IMR-90 (cell line): ENCODE measurements at regions not wholly inside any gene's neighbourhood (a gene's known extent, or its start where the extent isn't known, plus 50 kb on each side); places are given as distances from the start of the nearest gene placed in this dataset.

Source experiments
- ATAC-seq: fragments of 200-7000 bp; cut with Tn5 transposase; 2 replicates; pipeline ENCODE4 v1.9.1; 2020; ENCODE audit warnings: low read depth, mild to moderate bottlenecking, moderate library complexity
- BruUV-seq: library from RNA; stranded (reverse); fragments of 400-500 nt; replicated peaks from 2 replicates; lab custom pipeline; 2021; lab: Mats Ljungman, UMichigan
- CTCF ChIA-PET: fragments of 300-600 bp; formaldehyde crosslinking; extraction: SDS; loops from one replicate; lab custom pipeline; 2021; ENCODE audit warnings: antibody characterized with exemption; lab: Yijun Ruan, JAX
- POLR2A ChIA-PET: fragments of 300-600 bp; sonication (Branson Sonifier 250); formaldehyde crosslinking; loops from one replicate; lab custom pipeline; 2022; ENCODE audit warnings: antibody characterized with exemption; ENCODE audit not compliant: unreplicated experiment; lab: Charles Lee
- DNase-seq: peaks from one replicate; pipeline ENCODE4 v3.0.0; 2013
- H2AFZ ChIP-seq: replicated peaks from 2 replicates; pipeline ENCODE3; 2013; ENCODE audit warnings: low read length, mild to moderate bottlenecking; ENCODE audit not compliant: poor library complexity
- H2AK5ac ChIP-seq: 2 replicates; pipeline ENCODE4 v1.6.1; 2013; ENCODE audit warnings: low read depth, low read length, inconsistent platforms
- H2AK9ac ChIP-seq: replicated peaks from 2 replicates; pipeline ENCODE3; 2013; ENCODE audit warnings: mild to moderate bottlenecking, low read depth, low read length, moderate library complexity; ENCODE audit not compliant: poor library complexity
- H2BK120ac ChIP-seq: 2 replicates; pipeline ENCODE4 v1.6.1; 2013; ENCODE audit warnings: low read depth, low read length, inconsistent platforms
- H2BK15ac ChIP-seq: 3 replicates; pipeline ENCODE4 v1.6.1; 2013; ENCODE audit warnings: low read depth, low read length, inconsistent platforms
- H2BK20ac ChIP-seq: 2 replicates; pipeline ENCODE4 v1.6.1; 2013; ENCODE audit warnings: low read depth, mild to moderate bottlenecking, inconsistent platforms, low read length, moderate library complexity
- H2BK5ac ChIP-seq: 2 replicates; pipeline ENCODE4 v1.6.1; 2013; ENCODE audit warnings: mild to moderate bottlenecking, low read depth, low read length, inconsistent platforms; ENCODE audit not compliant: poor library complexity, severe bottlenecking
- H3K14ac ChIP-seq: replicated peaks from 2 replicates; pipeline ENCODE4 v1.6.1; 2013; ENCODE audit warnings: low read depth, low read length, inconsistent platforms
- H3K18ac ChIP-seq: 2 replicates; pipeline ENCODE4 v1.6.1; 2013; ENCODE audit warnings: low read depth, low read length, control low read depth
- H3K23ac ChIP-seq: 2 replicates; pipeline ENCODE4 v1.6.1; 2013; ENCODE audit warnings: low read depth, low read length, inconsistent platforms
- H3K27ac ChIP-seq: 2 replicates; pipeline ENCODE4 v1.5.1; 2013; ENCODE audit warnings: mild to moderate bottlenecking, control low read depth, low read length; ENCODE audit not compliant: insufficient read depth
- H3K27me3 ChIP-seq: 2 replicates; pipeline ENCODE4 v1.6.1; 2013; ENCODE audit warnings: low read length; ENCODE audit not compliant: control insufficient read depth, insufficient read depth
- H3K36me3 ChIP-seq: 2 replicates; pipeline ENCODE4 v1.6.1; 2013; ENCODE audit warnings: low read length, mixed read lengths; ENCODE audit not compliant: control insufficient read depth, insufficient read depth
- H3K4ac ChIP-seq: 2 replicates; pipeline ENCODE4 v1.6.1; 2013; ENCODE audit warnings: low read depth, low read length, inconsistent platforms
- H3K4me1 ChIP-seq: 2 replicates; pipeline ENCODE4 v1.6.1; 2013; ENCODE audit warnings: low read length, mixed read lengths; ENCODE audit not compliant: control insufficient read depth, insufficient read depth
- H3K4me2 ChIP-seq: 2 replicates; pipeline ENCODE4 v1.6.1; 2013; ENCODE audit warnings: low read depth, mild to moderate bottlenecking, control low read depth, low read length, moderate library complexity
- H3K4me3 ChIP-seq: 2 replicates; pipeline ENCODE4 v1.5.1; 2013; ENCODE audit warnings: low read depth, mild to moderate bottlenecking, control low read depth, low read length, moderate library complexity; ENCODE audit not compliant: insufficient read depth
- H3K56ac ChIP-seq: 2 replicates; pipeline ENCODE4 v1.6.1; 2013; ENCODE audit warnings: low read length, inconsistent platforms; ENCODE audit not compliant: insufficient read depth; ENCODE audit errors: extremely low read depth
- H3K79me1 ChIP-seq, 2 experiments: 2 replicates each; pipeline ENCODE4 v1.6.1; 2013; ENCODE audit warnings: low read length in 2 of 2, inconsistent platforms in 1 of 2, low read depth in 1 of 2
- H3K9ac ChIP-seq: 2 replicates; pipeline ENCODE4 v1.6.1; 2013; ENCODE audit warnings: low read depth, low read length, control low read depth
- H3K9me1 ChIP-seq: 2 replicates; pipeline ENCODE4 v1.6.1; 2013; ENCODE audit warnings: low read length, inconsistent platforms; ENCODE audit not compliant: insufficient read depth
- H3K9me3 ChIP-seq: 2 replicates; pipeline ENCODE4 v1.6.1; 2013; ENCODE audit warnings: low read length; ENCODE audit not compliant: control insufficient read depth, insufficient read depth
- H4K20me1 ChIP-seq: 2 replicates; pipeline ENCODE4 v1.6.1; 2013; ENCODE audit warnings: low read length, inconsistent platforms; ENCODE audit not compliant: insufficient read depth
- H4K5ac ChIP-seq: 2 replicates; pipeline ENCODE4 v1.6.1; 2013; ENCODE audit warnings: mild to moderate bottlenecking, low read depth, low read length, control low read depth
- H4K8ac ChIP-seq, 2 experiments: 2 replicates each; pipeline ENCODE4 v1.6.1; 2013; ENCODE audit warnings: low read depth in 2 of 2, low read length in 2 of 2, control low read depth in 1 of 2, inconsistent platforms in 1 of 2
- H4K91ac ChIP-seq: 2 replicates; pipeline ENCODE4 v1.6.1; 2013; ENCODE audit warnings: low read depth, low read length, inconsistent platforms; ENCODE audit not compliant: insufficient read depth
- BHLHE40 ChIP-seq: fragments of 150-350 bp; IDR thresholded peaks from 2 replicates; pipeline ENCODE4 v1.6.1; 2016; ENCODE audit warnings: mild to moderate bottlenecking, low read depth, low read length
- CHD1 ChIP-seq: IDR thresholded peaks from 2 replicates; pipeline ENCODE4 v1.6.1; 2012; ENCODE audit warnings: low read depth, low read length, improper control_type of control experiment
- FOS ChIP-seq: fragments of 150-350 bp; IDR thresholded peaks from 2 replicates; pipeline ENCODE4 v1.6.1; 2016; ENCODE audit warnings: low read depth, low read length
- MXI1 ChIP-seq: IDR thresholded peaks from 2 replicates; pipeline ENCODE4 v1.6.1; 2012; ENCODE audit warnings: low read depth, mild to moderate bottlenecking, low read length, moderate library complexity, borderline replicate concordance
- RAD21 ChIP-seq: IDR thresholded peaks from 2 replicates; pipeline ENCODE4 v1.6.1; 2012; ENCODE audit warnings: low read length, improper control_type of control experiment
- RCOR1 ChIP-seq: IDR thresholded peaks from 2 replicates; pipeline ENCODE4 v1.6.1; 2012; ENCODE audit warnings: mild to moderate bottlenecking, low read length, improper control_type of control experiment; ENCODE audit not compliant: insufficient replicate concordance
- WGBS, 2 experiments: methylation state at CpG; one replicate each; pipeline versions ENCODE4 v1.1.5 to v1.1.7; 2013; ENCODE audit warnings: missing lambda C conversion rate in 2 of 2; ENCODE audit not compliant: insufficient read length in 1 of 2; ENCODE audit errors: extremely low coverage in 2 of 2; 5-methylcytosine and 5-hydroxymethylcytosine counted together
- dilution Hi-C: fragments of 300-500 bp; cut with HindIII; formaldehyde crosslinking; loops from one replicate; pipeline ENCODE4 v1.14.3; 2018; ENCODE audit warnings: low sequenced_read_pairs; ENCODE audit not compliant: unreplicated experiment
- in situ Hi-C: fragments of 300-500 bp; cut with MboI; formaldehyde crosslinking; loops from 3 replicates; pipeline ENCODE4 v1.14.3; 2019; ENCODE audit warnings: low sequenced_read_pairs, inconsistent platforms, mixed read lengths
- intact Hi-C: fragments of 100-400 bp; cut with micrococcal nuclease; formaldehyde crosslinking; loops from 2 replicates; pipeline ENCODE4 v1.10.0; 2022

DNA sequence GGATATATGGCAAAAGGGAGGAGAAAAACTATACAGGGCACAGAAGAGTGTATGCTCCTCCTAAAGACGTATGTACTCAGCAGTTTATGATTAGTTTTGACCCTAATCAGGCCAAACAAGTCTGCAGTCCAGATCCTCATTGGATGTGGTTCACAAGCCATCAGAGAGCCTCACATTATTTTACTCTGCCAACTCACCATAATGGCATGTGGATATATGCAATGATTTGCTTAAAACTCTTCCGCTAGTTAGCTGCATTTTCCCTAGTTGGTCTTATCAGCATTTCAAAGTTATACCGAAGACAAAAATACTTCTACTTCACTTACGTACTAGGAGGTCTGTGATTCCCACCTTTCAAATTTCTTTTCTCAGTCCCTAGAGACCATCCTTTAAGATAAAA lies 198.4 kb downstream of the CMPK2 start (continued):
- TF ChIP-seq CHD1 = no peak
- no peak for TF ChIP-seq FOS
- no peak for TF ChIP-seq MXI1

DNA sequence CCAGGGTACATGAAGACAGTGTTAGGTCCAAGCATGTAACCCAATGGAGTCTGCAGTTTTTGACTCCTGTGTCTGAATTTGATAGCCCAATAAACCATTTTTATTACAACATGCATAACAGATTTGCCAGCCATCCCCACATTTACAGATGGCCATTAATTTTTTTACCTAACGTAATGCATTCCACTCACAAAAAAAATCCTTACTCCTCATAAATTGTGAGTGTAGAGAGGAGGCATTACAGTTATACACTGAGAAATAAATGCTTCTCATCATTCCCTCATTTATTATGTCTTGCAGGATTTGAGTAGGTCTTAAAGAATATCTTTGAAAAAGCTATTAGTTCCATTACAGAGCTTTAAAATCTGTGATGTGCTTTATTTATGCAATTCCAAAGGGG lies 193.8 kb downstream of the CMPK2 start:
- ChIA-PET POLR2A (no interaction called here), CTCF (no interaction called here)
- H2AFZ ChIP-seq = no peak overlapping the region
- dilution Hi-C loops = no loop called here
- H3K23ac ChIP-seq = no peak overlapping the region
- no peaks in the 10 kb centered on the region for H3K79me1 ChIP-seq
- no peaks in the 10 kb centered on the region for H3K4me1 ChIP-seq
- no peak overlapping the region for H4K8ac ChIP-seq
- no TSS peak for BruUV-seq
- H3K9ac ChIP-seq = no peak overlapping the region
- H3K9me3 ChIP-seq = no peaks in the 10 kb centered on the region
- no peak overlapping the region for H3K4me3 ChIP-seq
- H3K56ac ChIP-seq = no peak overlapping the region
- TF ChIP-seq CHD1 (no peak), RCOR1 (no peak), MXI1 (no peak), BHLHE40 (no peak), RAD21 (no peak)
- H3K27me3 ChIP-seq = no peaks in the 10 kb centered on the region
- no peak overlapping the region for H3K4me2 ChIP-seq
- H2BK20ac ChIP-seq = no peak overlapping the region
- no peak overlapping the region for H3K18ac ChIP-seq
- intact Hi-C loops = no loop called here
- no peak for ATAC-seq
- H3K4ac ChIP-seq = no peak overlapping the region
- no CpG with 5 or more reads among the region's 1 CpG for WGBS, 2 experiments
- H3K27ac ChIP-seq = no peak overlapping the region
- H4K20me1 ChIP-seq = no peaks in the 10 kb centered on the region
- H3K36me3 ChIP-seq = no peaks in the 10 kb centered on the region
- no peak for DNase-seq
- H2AK5ac ChIP-seq = no peak overlapping the region
- no peak overlapping the region for H2BK5ac ChIP-seq
- H2BK120ac ChIP-seq = no peak overlapping the region
- no peak overlapping the region for H2AK9ac ChIP-seq
- H4K91ac ChIP-seq = no peak overlapping the region
- no peaks in the 10 kb centered on the region for H3K9me1 ChIP-seq
- no peak overlapping the region for H3K14ac ChIP-seq
- no peak overlapping the region for H2BK15ac ChIP-seq
- in situ Hi-C loops = no loop called here
- no peak overlapping the region for H4K5ac ChIP-seq
